OCI-LY1 (cell line): ENCODE measurements at regions not wholly inside any gene's neighbourhood (a gene's known extent, or its start where the extent isn't known, plus 50 kb on each side); places are given as distances from the start of the nearest gene placed in this dataset.

Experiments used
- H2AFZ ChIP-seq: fragments of 200-600 bp; sonication (generic), shearing (Covaris generic); 2 replicates; pipeline ENCODE4 v1.6.0; 2014; ENCODE audit warnings: antibody characterized with exemption, mild to moderate bottlenecking, low read length
- H3F3A ChIP-seq: fragments of 200-600 bp; sonication (generic), shearing (Covaris generic); 2 replicates; pipeline ENCODE4 v1.6.0; 2014; ENCODE audit warnings: mild to moderate bottlenecking, antibody characterized with exemption, low read length, moderate library complexity; ENCODE audit not compliant: insufficient read depth
- H3K27ac ChIP-seq: fragments of 200-600 bp; sonication (generic); 2 replicates; pipeline ENCODE4 v1.5.1; 2014; ENCODE audit warnings: low read length, mixed run types, mild to moderate bottlenecking, low read depth; ENCODE audit not compliant: poor library complexity, severe bottlenecking
- H3K27me3 ChIP-seq: fragments of 200-600 bp; sonication (generic); 2 replicates; pipeline ENCODE4 v1.6.0; 2014; ENCODE audit warnings: antibody characterized with exemption, mild to moderate bottlenecking, low read length, moderate library complexity; ENCODE audit not compliant: insufficient read depth
- H3K36me3 ChIP-seq: fragments of 200-600 bp; sonication (generic); 2 replicates; pipeline ENCODE4 v1.6.1; 2014; ENCODE audit warnings: mild to moderate bottlenecking, antibody characterized with exemption, low read length, moderate library complexity, mixed read lengths; ENCODE audit not compliant: insufficient read depth
- H3K4me1 ChIP-seq: fragments of 200-600 bp; sonication (generic); 2 replicates; pipeline ENCODE4 v1.5.1; 2014; ENCODE audit warnings: mild to moderate bottlenecking, low read length, moderate library complexity; ENCODE audit not compliant: insufficient read depth, severe bottlenecking
- H3K4me2 ChIP-seq: fragments of 200-600 bp; sonication (generic), shearing (Covaris generic); 2 replicates; pipeline ENCODE4 v1.6.1; 2014; ENCODE audit warnings: low read length
- H3K4me3 ChIP-seq: fragments of 200-600 bp; sonication (generic); 2 replicates; pipeline ENCODE4 v1.5.1; 2014; ENCODE audit warnings: low read length, low read depth, mild to moderate bottlenecking, mixed read lengths; ENCODE audit not compliant: poor library complexity, severe bottlenecking
- H3K79me2 ChIP-seq: fragments of 200-600 bp; shearing (Covaris generic); 2 replicates; pipeline ENCODE4 v1.6.1; 2016; ENCODE audit warnings: mixed run types, low read length, mixed read lengths; ENCODE audit not compliant: insufficient read depth
- H3K9ac ChIP-seq: fragments of 200-600 bp; sonication (generic), shearing (Covaris generic); 2 replicates; pipeline ENCODE4 v1.6.1; 2014; ENCODE audit warnings: mild to moderate bottlenecking, low read length, mixed read lengths
- H3K9me2 ChIP-seq: fragments of 200-600 bp; sonication (generic), shearing (Covaris generic); 2 replicates; pipeline ENCODE4 v1.6.1; 2014; ENCODE audit warnings: low read depth, mild to moderate bottlenecking, low read length, mixed read lengths
- H3K9me3 ChIP-seq: fragments of 200-600 bp; shearing (Covaris generic); 2 replicates; pipeline ENCODE4 v1.6.1; 2014; ENCODE audit warnings: low read length, mixed read lengths
- H4K20me1 ChIP-seq: fragments of 200-600 bp; sonication (generic), shearing (Covaris generic); 2 replicates; pipeline ENCODE4 v1.6.0; 2016; ENCODE audit warnings: mild to moderate bottlenecking, low read length; ENCODE audit not compliant: insufficient read depth
- CTCF ChIP-seq: fragments of 200-600 bp; sonication (generic), shearing (Covaris generic); IDR thresholded peaks from 2 replicates; pipeline ENCODE4 v1.5.1; 2017; ENCODE audit warnings: mild to moderate bottlenecking, antibody characterized with exemption, low read length, moderate library complexity, mixed read lengths
- EZH2 ChIP-seq: fragments of 200-600 bp; sonication (generic), shearing (Covaris generic); IDR thresholded peaks from 2 replicates; pipeline ENCODE4 v1.8.0; 2017; ENCODE audit warnings: borderline replicate concordance, mixed run types, mild to moderate bottlenecking, antibody characterized with exemption, low read length, moderate library complexity, mixed read lengths

GRCh38 chr16:52357711-52358110 lies 189.2 kb downstream of the TOX3 start:
- no peak overlapping the region for H3K27ac ChIP-seq
- no peaks in the 10 kb centered on the region for H3K9me3 ChIP-seq
- no peak overlapping the region for H3K9ac ChIP-seq
- no peaks in the 10 kb centered on the region for H3K36me3 ChIP-seq
- H3K4me1 ChIP-seq, result no peaks in the 10 kb centered on the region
- H2AFZ ChIP-seq, result no peak overlapping the region
- TF ChIP-seq EZH2 (no peak), CTCF (no peak)
- H4K20me1 ChIP-seq, result no peaks in the 10 kb centered on the region
- H3K9me2 ChIP-seq, result no peaks in the 10 kb centered on the region
- H3K4me3 ChIP-seq, result no peak overlapping the region
- no peaks in the 10 kb centered on the region for H3F3A ChIP-seq
- no peaks in the 10 kb centered on the region for H3K79me2 ChIP-seq
- H3K27me3 ChIP-seq, result no peaks in the 10 kb centered on the region
- H3K4me2 ChIP-seq, result no peak overlapping the region

- H3K36me3 ChIP-seq, result no peaks in the 10 kb centered on the region
- H3K4me1 ChIP-seq, result no peaks in the 10 kb centered on the region
- H3K9ac ChIP-seq, result no peak overlapping the region
- H3K9me3 ChIP-seq, result no peaks in the 10 kb centered on the region
- no peaks in the 10 kb centered on the region for H3F3A ChIP-seq
- no peaks in the 10 kb centered on the region for H3K79me2 ChIP-seq
- no peak overlapping the region for H3K4me2 ChIP-seq
- H2AFZ ChIP-seq, result no peak overlapping the region
- TF ChIP-seq CTCF, result no peak
- no peak for TF ChIP-seq EZH2
- H4K20me1 ChIP-seq, result no peaks in the 10 kb centered on the region
- no peaks in the 10 kb centered on the region for H3K9me2 ChIP-seq
- H3K27ac ChIP-seq, result no peak overlapping the region
- no peaks in the 10 kb centered on the region for H3K27me3 ChIP-seq
- H3K4me3 ChIP-seq, result no peak overlapping the region
Measured at GRCh38 chr16:52353249-52353648, 193.7 kb downstream of the TOX3 start.

- no peaks in the 10 kb centered on the region for H3K9me2 ChIP-seq
- H3K36me3 ChIP-seq, result no peaks in the 10 kb centered on the region
- H3F3A ChIP-seq, result no peaks in the 10 kb centered on the region
- TF ChIP-seq EZH2 (no peak), CTCF (no peak)
- no peaks in the 10 kb centered on the region for H4K20me1 ChIP-seq
- no peaks in the 10 kb centered on the region for H3K79me2 ChIP-seq
- no peaks in the 10 kb centered on the region for H3K9me3 ChIP-seq
- no peaks in the 10 kb centered on the region for H3K4me1 ChIP-seq
- no peak overlapping the region for H3K4me3 ChIP-seq
- no peak overlapping the region for H3K4me2 ChIP-seq
- H2AFZ ChIP-seq, result no peak overlapping the region
- H3K27ac ChIP-seq, result no peak overlapping the region
- no peak overlapping the region for H3K9ac ChIP-seq
- H3K27me3 ChIP-seq, result no peaks in the 10 kb centered on the region
Measured at GRCh38 chr16:52351451-52351850, 195.5 kb downstream of the TOX3 start.
